Heart left ventricle (tissue), 13 donors: ENCODE measurements at regions not wholly inside any gene's neighbourhood (a gene's known extent, or its start where the extent isn't known, plus 50 kb on each side); places are given as distances from the start of the nearest gene placed in this dataset.

Experiments
- POLR2A ChIP-seq, 2 donors: fragments of 450-650 bp; IDR thresholded peaks; one replicate each; pipeline ENCODE4 v1.6.1; 2017; ENCODE audit warnings: antibody characterized with exemption in 2 of 2, mild to moderate bottlenecking in 2 of 2, moderate library complexity in 2 of 2
- TF ChIP-seq, protein P1 (sequence below), 12 donors: fragments of 200-600 bp; sonication (generic) in 4 of 12; IDR thresholded peaks; one replicate each; pipeline versions ENCODE4 v1.5.0 to v1.8.0; 2018 to 2022; ENCODE audit warnings: antibody characterized with exemption in 12 of 12, mild to moderate bottlenecking in 5 of 12
- donor health status: ischemic (EF 13 %, LVEDD 7.1; RV severe dilation, severe dysfunction).
- donor health status: DM: no; HTN: yes; CAD: no.
- donor health status: DM: no; HTN: no; CAD: no.
- donor health status: ischemic (EF 25% LVEDD 6.9; RV normal size, moderate dysfunction).
- donor health status: ischemic (EF 25% LVEDD 5.7; RV mildly dilated, moderate dysfunction).
- donor health status: ischemic (EF 35%, LVEDD 5.7; RV mildly dilated, moderate dysfunction).
- donor health status: nonischemic (EF 11% LVEDD 7.7; RV severe dilation, severe dysfunction).
- donor health status: DM: yes; HTN: yes; CAD: no.
- donor health status: PGD.
- donor health status: ischemic (EF 29% LVEDD 5.4; RV normal size, mild dysfunction).
- donor health status: nonischemic (EF 23%, LVEDD 6.1; RV moderate dilation, normal function).

- TF ChIP-seq, protein P1, sequence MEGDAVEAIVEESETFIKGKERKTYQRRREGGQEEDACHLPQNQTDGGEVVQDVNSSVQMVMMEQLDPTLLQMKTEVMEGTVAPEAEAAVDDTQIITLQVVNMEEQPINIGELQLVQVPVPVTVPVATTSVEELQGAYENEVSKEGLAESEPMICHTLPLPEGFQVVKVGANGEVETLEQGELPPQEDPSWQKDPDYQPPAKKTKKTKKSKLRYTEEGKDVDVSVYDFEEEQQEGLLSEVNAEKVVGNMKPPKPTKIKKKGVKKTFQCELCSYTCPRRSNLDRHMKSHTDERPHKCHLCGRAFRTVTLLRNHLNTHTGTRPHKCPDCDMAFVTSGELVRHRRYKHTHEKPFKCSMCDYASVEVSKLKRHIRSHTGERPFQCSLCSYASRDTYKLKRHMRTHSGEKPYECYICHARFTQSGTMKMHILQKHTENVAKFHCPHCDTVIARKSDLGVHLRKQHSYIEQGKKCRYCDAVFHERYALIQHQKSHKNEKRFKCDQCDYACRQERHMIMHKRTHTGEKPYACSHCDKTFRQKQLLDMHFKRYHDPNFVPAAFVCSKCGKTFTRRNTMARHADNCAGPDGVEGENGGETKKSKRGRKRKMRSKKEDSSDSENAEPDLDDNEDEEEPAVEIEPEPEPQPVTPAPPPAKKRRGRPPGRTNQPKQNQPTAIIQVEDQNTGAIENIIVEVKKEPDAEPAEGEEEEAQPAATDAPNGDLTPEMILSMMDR (IDR thresholded peaks at IDR 0.05): no peak
- no peak for TF ChIP-seq POLR2A (IDR thresholded peaks at IDR 0.05)
Measured at GRCh38 chr21:38960251-38960650, 154.5 kb downstream of the ETS2 start.
